ENCODE measurements at regions not wholly inside any gene's neighbourhood (a gene's known extent, or its start where the extent isn't known, plus 50 kb on each side); places are given as distances from the start of the nearest gene placed in this dataset.

- TF ChIP-seq ZNF626 (tag by site-specific recombination; IDR thresholded peaks at IDR 0.05) (no peak), ZNF10 (tag by site-specific recombination; IDR thresholded peaks at IDR 0.05) (peak; percentile 75)
Observed at GRCh38 chr4:53929955-53930798, 134.2 kb downstream of the CHIC2 start (continued).

GRCh38 chr4:53929311-53929710 lies 135.1 kb downstream of the CHIC2 start:
- H3K9me3 ChIP-seq (ENCODE audit: control insufficient read depth, insufficient read depth, low read depth, low read length) = no peaks in the 10 kb centered on the region
- H3K4me3 ChIP-seq (ENCODE audit: low read depth, low read length) = no peak overlapping the region
- TF ChIP-seq ZNF335 (tag by site-specific recombination; conservative IDR thresholded peaks at IDR 0.05) = 0 out of 2 replicates have a peak, but pooled peaks have one; percentile 1
- TF ChIP-seq ZNF18 (tag by site-specific recombination; IDR thresholded peaks at IDR 0.05) = no peak
- no peaks in the 10 kb centered on the region for H3K36me3 ChIP-seq (ENCODE audit: control insufficient read depth in 2 of 2, insufficient read depth in 1 of 2, low read length in 2 of 2)
- ChIA-PET POLR2A (interaction anchor here (0.7 to 1.0 kb wide), 2 partner anchors 21 to 777 kb away, joined by 3 read pairs; no protein-coding TSS in a partner anchor), CTCF (interaction anchor here (0.6 to 5.0 kb wide), 14 partner anchors 7 to 516 kb away, joined by 3 to 62 read pairs (median 4); no protein-coding TSS in a partner anchor)
- H3K4me1 ChIP-seq (ENCODE audit: control insufficient read depth, insufficient read depth, low read length) = no peaks in the 10 kb centered on the region; the same call in 1 of the 2 replicates
- no peak overlapping the region for H3K27ac ChIP-seq (ENCODE audit: extremely low read depth, low read depth, low read length)

- Histone ChIP-seq H3K4me3 (ENCODE audit: low read depth, low read length) (no peak overlapping the region), H3K4me1 (ENCODE audit: control insufficient read depth, insufficient read depth, low read length) (peaks cover 3% of the 10 kb centered on the region; the same call in 1 of the 2 replicates), H3K36me3 (ENCODE audit: control insufficient read depth in 2 of 2, insufficient read depth in 1 of 2, low read length in 2 of 2) (no peaks in the 10 kb centered on the region), H3K27ac (ENCODE audit: extremely low read depth, low read depth, low read length) (no peak overlapping the region), H3K9me3 (ENCODE audit: control insufficient read depth, insufficient read depth, low read depth, low read length) (no peaks in the 10 kb centered on the region)
- TF ChIP-seq ZNF341 (tag by site-specific recombination; IDR thresholded peaks at IDR 0.05; ENCODE audit: low read depth) (no peak), ZNF629 (tag by site-specific recombination; IDR thresholded peaks at IDR 0.05) (0 out of 2 replicates have a peak, but pooled peaks have one; percentile 19), ATF2 (tag by site-specific recombination; IDR thresholded peaks at IDR 0.05; ENCODE audit: low read depth) (0 out of 2 replicates have a peak, but pooled peaks have one; percentile 37), ZNF398 (tag by site-specific recombination; IDR thresholded peaks at IDR 0.05) (peak; percentile 57; the same call in 1 of the 2 replicates), ZNF112 (tag by site-specific recombination; IDR thresholded peaks at IDR 0.05) (no peak), FEZF1 (tag by site-specific recombination; IDR thresholded peaks at IDR 0.05) (peak; percentile 26; the same call in 1 of the 2 replicates), ZNF354C (tag by site-specific recombination; IDR thresholded peaks at IDR 0.05; ENCODE audit: borderline replicate concordance, low read depth) (no peak), ZNF600 (tag by site-specific recombination; IDR thresholded peaks at IDR 0.05) (no peak), ZNF174 (tag by site-specific recombination; IDR thresholded peaks at IDR 0.05) (no peak)
- CTCF ChIA-PET = interaction anchor here (0.8 to 5.0 kb wide), 9 partner anchors 17 to 305 kb away, joined by 3 to 62 read pairs (median 3); no protein-coding TSS in a partner anchor
- POLR2A ChIA-PET = no interaction called here
Observed at GRCh38 chr4:53928825-53929224, 135.6 kb downstream of the CHIC2 start.
